Trophoblast cell (in vitro differentiated cells and primary cell): ENCODE measurements at regions not wholly inside any gene's neighbourhood (a gene's known extent, or its start where the extent isn't known, plus 50 kb on each side); places are given as distances from the start of the nearest gene placed in this dataset.

Experiments used
- DNase-seq, 2 donors: peaks; one replicate each; pipeline ENCODE4 v3.0.0-alpha.2; 2016
- H2AFZ ChIP-seq: 2 replicates; pipeline ENCODE4 v1.6.1; 2013; ENCODE audit warnings: low read length, moderate library complexity, mild to moderate bottlenecking; ENCODE audit not compliant: insufficient read depth, poor library complexity
- H2AK5ac ChIP-seq: 2 replicates; pipeline ENCODE4 v1.6.1; 2013; ENCODE audit warnings: mild to moderate bottlenecking, low read length
- H2BK120ac ChIP-seq: 2 replicates; pipeline ENCODE4 v1.6.1; 2013; ENCODE audit warnings: low read length, mild to moderate bottlenecking, moderate library complexity; ENCODE audit not compliant: insufficient read depth, poor library complexity
- H2BK12ac ChIP-seq: 2 replicates; pipeline ENCODE4 v1.6.1; 2013; ENCODE audit warnings: mild to moderate bottlenecking, low read length, moderate library complexity
- H2BK5ac ChIP-seq: 2 replicates; pipeline ENCODE4 v1.6.1; 2013; ENCODE audit warnings: low read length, low read depth, moderate library complexity, mild to moderate bottlenecking; ENCODE audit not compliant: poor library complexity
- H3K14ac ChIP-seq: 2 replicates; pipeline ENCODE4 v1.6.1; 2013; ENCODE audit warnings: mild to moderate bottlenecking, low read length
- H3K18ac ChIP-seq: 2 replicates; pipeline ENCODE4 v1.6.1; 2013; ENCODE audit warnings: mild to moderate bottlenecking, low read length
- H3K23ac ChIP-seq: 2 replicates; pipeline ENCODE4 v1.6.1; 2013; ENCODE audit warnings: low read length
- H3K27ac ChIP-seq: 2 replicates; pipeline ENCODE4 v1.5.1; 2013; ENCODE audit warnings: low read depth, mild to moderate bottlenecking, inconsistent platforms, low read length, moderate library complexity
- H3K27me3 ChIP-seq: 2 replicates; pipeline ENCODE4 v1.6.1; 2013; ENCODE audit warnings: inconsistent platforms, mild to moderate bottlenecking, low read length, moderate library complexity; ENCODE audit not compliant: insufficient read depth
- H3K36me3 ChIP-seq, 2 experiments: 1 replicate in 1 of 2; 2 replicates in 1 of 2; pipeline ENCODE4 v1.6.1; 2013; ENCODE audit warnings: low read length in 2 of 2, mild to moderate bottlenecking in 2 of 2, moderate library complexity in 1 of 2; ENCODE audit not compliant: insufficient read depth in 2 of 2, control insufficient read depth in 1 of 2
- H3K4ac ChIP-seq: 2 replicates; pipeline ENCODE4 v1.6.1; 2013; ENCODE audit warnings: low read depth, mild to moderate bottlenecking, low read length, moderate library complexity
- H3K4me1 ChIP-seq, 2 experiments: 1 replicate in 1 of 2; 2 replicates in 1 of 2; pipeline ENCODE4 v1.6.1; 2013; ENCODE audit warnings: low read length in 2 of 2, mild to moderate bottlenecking in 2 of 2, moderate library complexity in 1 of 2; ENCODE audit not compliant: insufficient read depth in 2 of 2, control insufficient read depth in 1 of 2
- H3K4me2 ChIP-seq: 2 replicates; pipeline ENCODE4 v1.6.1; 2013; ENCODE audit warnings: inconsistent platforms, mild to moderate bottlenecking, low read length, moderate library complexity
- H3K4me3 ChIP-seq: 2 replicates; pipeline ENCODE4 v1.5.1; 2013; ENCODE audit warnings: mild to moderate bottlenecking, low read depth, low read length, inconsistent platforms
- H3K79me1 ChIP-seq: one replicate; pipeline ENCODE4 v1.6.1; 2013; ENCODE audit warnings: low read length
- H3K79me2 ChIP-seq: 2 replicates; pipeline ENCODE4 v1.6.1; 2013; ENCODE audit warnings: low read length, mild to moderate bottlenecking; ENCODE audit not compliant: control insufficient read depth, insufficient read depth, poor library complexity
- H3K9ac ChIP-seq: 2 replicates; pipeline ENCODE4 v1.6.1; 2013; ENCODE audit warnings: mild to moderate bottlenecking, low read length
- H3K9me3 ChIP-seq: 2 replicates; pipeline ENCODE4 v1.6.1; 2013; ENCODE audit warnings: low read depth, mild to moderate bottlenecking, control low read depth, inconsistent platforms, low read length; ENCODE audit not compliant: insufficient read depth
- H4K12ac ChIP-seq: 2 replicates; pipeline ENCODE4 v1.6.1; 2013; ENCODE audit warnings: low read depth, mild to moderate bottlenecking, low read length, moderate library complexity
- H4K8ac ChIP-seq: 2 replicates; pipeline ENCODE4 v1.6.1; 2013; ENCODE audit warnings: low read depth, mild to moderate bottlenecking, low read length, moderate library complexity
- H4K91ac ChIP-seq: one replicate; pipeline ENCODE4 v1.6.1; 2013; ENCODE audit warnings: low read depth, mild to moderate bottlenecking, low read length, moderate library complexity
- WGBS: extraction: QIAGEN DNeasy Blood & Tissue Kit; methylation state at CpG from one replicate; pipeline ENCODE4 v1.1.7; 2013; ENCODE audit warnings: missing lambda C conversion rate; ENCODE audit not compliant: insufficient read length, insufficient coverage; ENCODE audit errors: extremely low coverage; 5-methylcytosine and 5-hydroxymethylcytosine counted together

DNA sequence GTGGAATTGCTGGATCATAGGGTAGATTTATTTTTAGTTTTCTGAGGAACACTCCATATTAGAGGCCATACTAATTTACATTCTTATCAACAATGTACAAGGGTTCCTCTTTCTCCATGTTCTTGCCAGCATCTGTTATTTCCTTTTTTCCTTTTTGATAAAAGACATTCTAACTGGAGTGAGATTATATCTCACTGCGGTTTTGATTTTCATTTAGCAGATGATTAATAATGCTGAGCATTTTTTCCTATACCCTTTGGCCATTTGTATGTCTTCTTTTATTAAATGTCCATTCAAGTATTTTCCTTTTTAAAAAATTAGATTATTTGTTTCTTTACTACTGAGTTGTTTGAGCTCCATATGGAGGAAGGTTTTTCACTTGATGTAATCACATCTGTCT is 1189.5 kb downstream of the ZPLD1 start:
- no peak overlapping the region for H4K91ac ChIP-seq
- no peaks in the 10 kb centered on the region for H3K27me3 ChIP-seq
- no peak overlapping the region for H2AFZ ChIP-seq
- H3K36me3 ChIP-seq, result no peaks in the 10 kb centered on the region
- no peak for DNase-seq
- no peak overlapping the region for H3K14ac ChIP-seq
- no peaks in the 10 kb centered on the region for H3K79me1 ChIP-seq
- H3K27ac ChIP-seq, result no peak overlapping the region
- H3K9ac ChIP-seq, result no peak overlapping the region
- no peak overlapping the region for H3K4ac ChIP-seq
- no peak overlapping the region for H2BK120ac ChIP-seq
- no peak overlapping the region for H3K23ac ChIP-seq
- H4K12ac ChIP-seq, result no peak overlapping the region
- no peak overlapping the region for H2BK12ac ChIP-seq
- no peak overlapping the region for H2BK5ac ChIP-seq
- no peaks in the 10 kb centered on the region for H3K79me2 ChIP-seq
- no peaks in the 10 kb centered on the region for H3K9me3 ChIP-seq
- no peak overlapping the region for H2AK5ac ChIP-seq
- no peaks in the 10 kb centered on the region for H3K4me1 ChIP-seq
- no CpG with 5 or more reads among the region's 1 CpG for WGBS
- H3K4me2 ChIP-seq, result no peak overlapping the region
- no peak overlapping the region for H3K4me3 ChIP-seq
- H4K8ac ChIP-seq, result no peak overlapping the region
- H3K18ac ChIP-seq, result no peak overlapping the region

- H3K4ac ChIP-seq, result no peak overlapping the region
- H2BK120ac ChIP-seq, result no peak overlapping the region
- no peak overlapping the region for H4K12ac ChIP-seq
- no peak overlapping the region for H3K9ac ChIP-seq
- H3K14ac ChIP-seq, result no peak overlapping the region
- no peak overlapping the region for H2AFZ ChIP-seq
- no peaks in the 10 kb centered on the region for H3K79me1 ChIP-seq
- no peaks in the 10 kb centered on the region for H3K4me1 ChIP-seq
- H3K27ac ChIP-seq, result no peak overlapping the region
- no peaks in the 10 kb centered on the region for H3K27me3 ChIP-seq
- H2AK5ac ChIP-seq, result no peak overlapping the region
- no peak overlapping the region for H3K4me2 ChIP-seq
- no peaks in the 10 kb centered on the region for H3K36me3 ChIP-seq
- WGBS, result no CpG with 5 or more reads among the region's 1 CpG
- H4K91ac ChIP-seq, result no peak overlapping the region
- H2BK5ac ChIP-seq, result no peak overlapping the region
- H3K4me3 ChIP-seq, result no peak overlapping the region
- no peak overlapping the region for H2BK12ac ChIP-seq
- no peak overlapping the region for H3K18ac ChIP-seq
- DNase-seq, result no peak
- no peak overlapping the region for H3K23ac ChIP-seq
- no peak overlapping the region for H4K8ac ChIP-seq
- no peaks in the 10 kb centered on the region for H3K79me2 ChIP-seq
- peaks cover 9% of the 10 kb centered on the region for H3K9me3 ChIP-seq
Observed at GRCh38 chr3:103629391-103629790, 1194.6 kb downstream of the ZPLD1 start.

GRCh38 chr3:103644450-103644849 is 1209.6 kb downstream of the ZPLD1 start:
- Histone ChIP-seq H4K12ac (no peak overlapping the region), H2AK5ac (no peak overlapping the region), H2BK120ac (no peak overlapping the region), H3K36me3 (no peaks in the 10 kb centered on the region), H3K4ac (no peak overlapping the region), H3K27ac (no peak overlapping the region), H3K23ac (no peak overlapping the region), H3K9me3 (no peaks in the 10 kb centered on the region), H3K27me3 (no peaks in the 10 kb centered on the region), H3K79me1 (no peaks in the 10 kb centered on the region), H4K8ac (no peak overlapping the region), H2BK12ac (no peak overlapping the region), H3K4me2 (no peak overlapping the region), H3K18ac (no peak overlapping the region), H2BK5ac (no peak overlapping the region), H3K79me2 (no peaks in the 10 kb centered on the region), H3K4me3 (no peak overlapping the region), H2AFZ (no peak overlapping the region), H4K91ac (no peak overlapping the region), H3K9ac (no peak overlapping the region), H3K14ac (no peak overlapping the region), H3K4me1 (no peaks in the 10 kb centered on the region)
- no CpG with 5 or more reads among the region's 2 CpGs for WGBS
- DNase-seq, result no peak

DNA sequence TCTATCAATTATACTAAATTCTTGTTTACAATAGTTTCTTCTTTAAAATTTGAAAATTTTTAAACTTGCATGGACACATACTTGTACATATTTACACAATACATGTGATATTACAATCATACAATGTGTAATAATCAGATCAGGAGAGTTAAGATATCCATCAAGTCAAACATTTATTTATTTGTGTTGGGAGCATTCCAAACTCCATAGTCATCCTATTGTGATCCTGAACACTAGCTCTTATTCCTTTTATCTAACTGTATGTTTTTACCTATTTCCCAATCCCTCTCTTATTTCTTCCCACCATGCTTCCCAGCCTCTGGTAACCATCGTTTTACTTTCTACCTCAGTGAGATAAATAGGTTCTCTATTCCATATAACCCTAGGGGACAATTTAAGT is 1219.2 kb downstream of the ZPLD1 start:
- no CpG with 5 or more reads among the region's 1 CpG for WGBS
- no peaks in the 10 kb centered on the region for H3K79me1 ChIP-seq
- no peak overlapping the region for H3K23ac ChIP-seq
- DNase-seq, result no peak
- H4K12ac ChIP-seq, result no peak overlapping the region
- no peak overlapping the region for H3K4me3 ChIP-seq
- no peak overlapping the region for H2BK120ac ChIP-seq
- no peaks in the 10 kb centered on the region for H3K4me1 ChIP-seq
- no peak overlapping the region for H3K9ac ChIP-seq
- H2BK12ac ChIP-seq, result no peak overlapping the region
- H3K79me2 ChIP-seq, result no peaks in the 10 kb centered on the region
- no peak overlapping the region for H4K91ac ChIP-seq
- no peak overlapping the region for H3K4me2 ChIP-seq
- no peaks in the 10 kb centered on the region for H3K27me3 ChIP-seq
- no peaks in the 10 kb centered on the region for H3K9me3 ChIP-seq
- no peak overlapping the region for H3K27ac ChIP-seq
- no peaks in the 10 kb centered on the region for H3K36me3 ChIP-seq
- H3K18ac ChIP-seq, result no peak overlapping the region
- H2AFZ ChIP-seq, result no peak overlapping the region
- H2BK5ac ChIP-seq, result no peak overlapping the region
- no peak overlapping the region for H4K8ac ChIP-seq
- no peak overlapping the region for H2AK5ac ChIP-seq
- no peak overlapping the region for H3K14ac ChIP-seq
- no peak overlapping the region for H3K4ac ChIP-seq
